ENCODE measurements at regions not wholly inside any gene's neighbourhood (a gene's known extent, or its start where the extent isn't known, plus 50 kb on each side); places are given as distances from the start of the nearest gene placed in this dataset.

DNA sequence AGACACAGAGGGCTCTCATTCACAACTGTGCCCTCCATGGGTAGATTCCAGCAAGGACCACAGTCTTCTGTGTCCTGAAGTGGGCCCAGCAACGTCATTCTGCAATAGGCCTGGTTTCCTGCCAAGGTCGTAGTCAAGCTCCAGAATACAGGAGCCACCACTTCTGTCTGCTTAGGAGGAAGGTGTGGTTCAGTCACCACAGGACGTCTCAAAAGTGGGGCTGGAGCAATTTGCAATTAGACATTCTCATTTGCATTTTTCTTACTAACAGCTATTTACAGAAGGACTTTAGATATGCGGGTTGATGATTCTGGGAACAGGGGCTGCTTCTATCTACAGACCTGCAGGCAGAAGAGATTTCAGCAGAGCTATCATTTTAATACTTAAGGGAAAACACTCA is 58.7 kb upstream of the MYRIP start:
- peak; percentile 13 for DNase-seq (ENCODE audit: low spot score)

DNA sequence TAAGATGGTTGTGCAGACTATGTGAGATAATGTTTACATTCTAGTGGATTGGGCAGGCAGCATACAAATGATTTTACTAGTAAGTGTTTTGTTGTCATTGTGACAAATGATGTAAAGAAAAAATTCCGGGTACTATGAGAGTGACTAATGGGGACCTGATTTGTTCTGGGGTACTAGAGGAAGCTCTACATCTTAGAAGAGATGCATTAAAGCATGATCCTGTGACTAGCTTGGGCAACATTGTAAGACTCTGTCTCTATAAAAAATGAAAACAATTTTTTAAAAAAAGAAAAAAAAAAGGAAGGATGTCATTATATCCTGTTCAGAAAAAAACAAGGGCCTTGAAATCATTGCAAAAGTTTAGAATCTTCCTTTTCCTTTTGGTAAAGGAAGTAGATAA is 58.1 kb upstream of the MYRIP start:
- peak; percentile 6 for DNase-seq (ENCODE audit: low spot score)

DNA sequence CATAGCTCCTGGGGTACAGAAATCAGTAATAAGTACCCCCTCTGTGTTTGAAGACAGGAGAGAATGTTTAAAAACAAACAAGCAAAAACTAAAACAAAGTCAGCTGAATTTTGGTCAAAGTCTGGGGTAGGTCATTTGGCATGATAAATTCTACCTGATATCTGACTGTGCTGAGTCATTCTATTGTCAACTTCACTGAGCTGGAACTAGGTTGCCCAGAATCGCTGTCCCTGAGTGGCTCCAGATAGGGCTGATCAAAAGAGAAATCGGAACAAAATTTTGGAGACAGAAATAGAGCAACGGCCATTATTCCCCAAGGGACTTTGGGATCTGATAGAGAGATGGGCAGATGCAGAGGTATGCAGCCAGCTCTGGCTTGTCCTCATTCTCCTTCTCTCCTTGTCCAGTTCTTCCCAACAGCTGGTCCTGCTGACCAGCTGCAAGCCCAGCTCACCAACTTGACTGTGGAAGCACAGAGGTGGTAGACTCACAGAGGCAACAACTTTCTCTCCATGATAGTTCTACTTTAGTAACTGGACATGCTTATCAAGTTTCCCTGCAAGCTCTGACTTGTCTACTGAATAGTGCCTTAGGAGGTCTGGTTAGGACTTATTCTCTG is 57.3 kb upstream of the MYRIP start:
- peak; percentile 45 for DNase-seq (ENCODE audit: low spot score)

DNA sequence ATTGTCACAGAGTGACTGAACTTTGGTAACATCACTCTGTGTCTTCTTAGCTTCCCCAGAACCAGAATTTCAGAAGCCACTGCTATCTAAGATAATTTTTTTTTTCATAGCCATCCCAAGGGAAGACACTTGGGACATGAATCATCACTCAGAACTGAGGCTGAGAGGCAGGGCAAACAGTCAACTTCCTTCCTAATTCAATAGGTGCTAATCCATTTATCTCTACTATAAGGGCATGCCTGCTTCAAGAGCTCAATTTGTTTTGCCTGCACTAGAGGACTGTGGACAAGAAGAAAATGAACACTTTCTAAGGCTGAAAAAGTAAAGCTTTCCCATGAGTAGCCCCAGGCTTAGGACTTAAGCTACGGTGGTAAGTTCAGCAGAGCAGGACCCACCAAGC is 56.7 kb upstream of the MYRIP start:
- peak; percentile 63 for DNase-seq (ENCODE audit: low spot score)

DNA sequence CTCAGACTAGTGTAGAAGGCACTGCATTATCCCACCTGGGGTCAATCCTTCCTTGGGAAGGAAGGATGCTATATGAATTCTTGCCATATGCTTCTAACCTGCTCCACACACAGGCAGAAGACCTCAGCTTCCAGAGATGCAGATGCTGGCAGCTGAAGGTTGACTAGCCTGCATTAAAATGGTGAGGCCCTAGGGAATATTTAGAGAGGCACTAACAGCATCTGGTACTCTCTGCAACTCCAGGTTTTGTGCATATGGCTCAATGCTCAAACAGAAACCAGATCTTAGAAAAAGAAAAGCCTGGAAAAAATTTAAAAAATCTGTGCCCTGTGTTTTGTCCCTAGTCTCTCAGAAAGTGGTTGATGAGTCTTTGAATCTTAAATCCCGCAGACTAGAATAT is 56.0 kb upstream of the MYRIP start:
- no peak for DNase-seq (ENCODE audit: low spot score)

DNA sequence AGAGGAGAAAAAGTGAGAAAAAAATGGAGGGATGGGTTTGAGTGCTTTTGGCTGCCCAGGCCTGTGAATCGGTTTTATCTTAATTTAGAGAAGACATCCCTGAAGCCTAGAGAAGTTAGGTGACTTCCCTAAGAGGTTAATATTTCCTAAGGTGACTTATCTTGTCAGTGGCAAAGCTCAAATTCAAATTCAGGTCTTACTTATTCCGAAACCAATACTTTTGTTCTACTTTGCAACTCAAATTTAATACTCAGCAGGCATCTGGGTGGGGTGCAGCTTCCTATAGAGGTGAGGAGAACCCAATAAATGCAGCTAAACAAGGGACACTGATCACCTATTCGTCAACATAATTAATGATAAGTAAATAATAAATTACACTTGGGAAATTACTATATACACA is 54.9 kb upstream of the MYRIP start:
- DNase-seq (ENCODE audit: low spot score), result no peak

DNA sequence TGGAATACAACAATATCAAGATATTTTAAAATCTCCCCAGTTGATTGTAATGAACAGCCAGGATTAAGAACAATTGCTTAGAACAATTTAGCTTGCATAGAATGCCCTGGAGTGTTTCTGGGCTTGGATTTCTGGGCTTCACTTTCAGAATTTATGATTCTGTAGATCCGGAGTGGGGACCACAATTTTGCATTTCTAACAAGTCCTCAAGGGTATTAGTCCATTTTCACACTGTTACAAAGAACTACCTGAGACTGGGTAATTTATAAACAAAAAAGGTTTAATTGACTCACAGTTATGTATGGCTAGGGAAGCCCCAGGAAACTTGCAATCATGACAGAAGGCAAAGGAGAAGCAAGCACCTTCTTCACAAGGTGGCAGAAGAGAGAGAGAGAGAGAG is 54.3 kb upstream of the MYRIP start:
- no peak for DNase-seq (ENCODE audit: low spot score)

DNA sequence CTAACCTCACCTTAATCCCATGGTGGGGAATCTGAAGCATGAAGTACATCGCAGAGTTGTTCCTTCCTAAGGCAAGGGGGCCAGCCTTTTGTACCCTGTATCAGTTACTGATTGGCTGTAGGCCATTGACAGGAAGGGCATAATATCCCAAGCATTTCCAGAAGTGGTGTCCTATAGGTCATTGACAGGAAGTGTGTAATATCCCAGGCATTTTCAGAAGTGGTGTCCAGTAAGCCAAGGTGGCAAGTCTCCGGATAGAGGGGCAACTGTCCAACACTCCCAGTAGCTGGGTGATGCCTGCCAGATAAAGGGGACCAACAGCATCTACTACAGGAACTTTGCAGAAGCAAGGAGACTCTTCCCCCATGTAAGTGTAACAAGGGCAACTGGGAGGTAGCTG is 52.1 kb upstream of the MYRIP start:
- DNase-seq (ENCODE audit: low spot score), result peak; percentile 85
